GM10266 (cell line): ENCODE measurements at regions not wholly inside any gene's neighbourhood (a gene's known extent, or its start where the extent isn't known, plus 50 kb on each side); places are given as distances from the start of the nearest gene placed in this dataset.

ENCODE experiments used
- DNase-seq: peaks from one replicate; pipeline ENCODE4 v3.0.0; 2012; ENCODE audit errors: extremely low spot score
- CTCF ChIP-seq: IDR thresholded peaks from 2 replicates; pipeline ENCODE4 v1.5.1; 2012; ENCODE audit warnings: mild to moderate bottlenecking, low read depth; ENCODE audit not compliant: control insufficient read depth, insufficient read depth; ENCODE audit errors: missing control alignments

GRCh38 chr2:237171396-237171795, 85.7 kb downstream of the COPS8 start:
- no peak for TF ChIP-seq CTCF
- DNase-seq = no peak

GRCh38 chr2:237171881-237172280, 86.2 kb downstream of the COPS8 start:
- TF ChIP-seq CTCF = no peak
- no peak for DNase-seq

- DNase-seq = no peak
- no peak for TF ChIP-seq CTCF
Observed at GRCh38 chr2:237177052-237177451, 91.4 kb downstream of the COPS8 start.

GRCh38 chr2:237177986-237178385, 92.3 kb downstream of the COPS8 start:
- DNase-seq = no peak
- no peak for TF ChIP-seq CTCF

GRCh38 chr2:237178396-237178795, 92.7 kb downstream of the COPS8 start:
- TF ChIP-seq CTCF = no peak
- DNase-seq = no peak

- no peak for DNase-seq
- TF ChIP-seq CTCF = no peak
Observed at GRCh38 chr2:237179161-237179560, 93.5 kb downstream of the COPS8 start.

- DNase-seq = no peak
- no peak for TF ChIP-seq CTCF
Observed at GRCh38 chr2:237180187-237180586, 94.5 kb downstream of the COPS8 start.
